Naive thymus-derived CD4-positive, alpha-beta T cell (primary cell): ENCODE measurements at regions not wholly inside any gene's neighbourhood (a gene's known extent, or its start where the extent isn't known, plus 50 kb on each side); places are given as distances from the start of the nearest gene placed in this dataset.

Source experiments
- ATAC-seq: fragments of 150-1000 bp; cut with Tn5 transposase; 2 replicates; pipeline ENCODE4 v1.10.0; 2021; ENCODE audit warnings: mild to moderate bottlenecking, moderate library complexity
- CTCF ChIA-PET: fragments of 350-600 bp; sonication (Branson Sonifier 250); formaldehyde crosslinking; loops from one replicate; lab custom pipeline; 2021; ENCODE audit warnings: antibody characterized with exemption; lab: Charles Lee
- POLR2A ChIA-PET: fragments of 350-600 bp; sonication (Branson Sonifier 250); formaldehyde crosslinking; loops from one replicate; lab custom pipeline; 2021; ENCODE audit warnings: antibody characterized with exemption, inconsistent platforms; lab: Charles Lee
- DNase-seq, 9 donors: peaks; one replicate each; pipeline versions ENCODE4 v3.0.0 to v3.0.0-alpha.2; 2020 to 2022; ENCODE audit warnings: mixed read lengths in 1 of 9
- H3K27ac ChIP-seq: one replicate; pipeline ENCODE4 v1.7.0; 2013; ENCODE audit warnings: mild to moderate bottlenecking, low read depth, low read length, moderate library complexity
- H3K27me3 ChIP-seq, 2 donors: one replicate each; pipeline ENCODE4 v1.7.0; 2013; ENCODE audit warnings: low read length in 2 of 2, mild to moderate bottlenecking in 2 of 2, moderate library complexity in 2 of 2; ENCODE audit not compliant: control insufficient read depth in 2 of 2, insufficient read depth in 2 of 2
- H3K36me3 ChIP-seq, 3 experiments: 1 replicate in 2 of 3; 2 replicates in 1 of 3; pipeline ENCODE4 v1.7.0; 2013; ENCODE audit warnings: low read length in 3 of 3, mild to moderate bottlenecking in 3 of 3, moderate library complexity in 1 of 3; ENCODE audit not compliant: insufficient read depth in 3 of 3, control insufficient read depth in 2 of 3
- H3K4me1 ChIP-seq, 2 donors: one replicate each; pipeline ENCODE4 v1.7.0; 2013; ENCODE audit warnings: low read length in 2 of 2, mild to moderate bottlenecking in 2 of 2, moderate library complexity in 1 of 2; ENCODE audit not compliant: control insufficient read depth in 2 of 2, insufficient read depth in 2 of 2
- H3K4me3 ChIP-seq: 2 replicates; pipeline ENCODE4 v1.7.0; 2013; ENCODE audit warnings: mild to moderate bottlenecking, low read length
- H3K9me3 ChIP-seq, 3 experiments: 1 replicate in 2 of 3; 2 replicates in 1 of 3; pipeline ENCODE4 v1.7.0; 2013; ENCODE audit warnings: low read length in 3 of 3; ENCODE audit not compliant: control insufficient read depth in 2 of 3
- H3K27ac Mint-ChIP-seq, 9 donors: one replicate each; pipeline ENCODE4 v1.8.0; 2020 to 2022; ENCODE audit warnings: mixed read lengths in 9 of 9, mild to moderate bottlenecking in 8 of 9, moderate library complexity in 5 of 9, inconsistent platforms in 2 of 9
- H3K27me3 Mint-ChIP-seq, 5 donors: one replicate each; pipeline ENCODE4 v1.8.0; 2021 to 2022; ENCODE audit warnings: mixed read lengths in 5 of 5, mild to moderate bottlenecking in 1 of 5
- H3K36me3 Mint-ChIP-seq, 5 donors: one replicate each; pipeline ENCODE4 v1.8.0; 2020 to 2022; ENCODE audit warnings: mixed read lengths in 5 of 5, mild to moderate bottlenecking in 3 of 5, inconsistent platforms in 1 of 5
- H3K4me1 Mint-ChIP-seq, 7 donors: one replicate each; pipeline ENCODE4 v1.8.0; 2020 to 2022; ENCODE audit warnings: mixed read lengths in 7 of 7, mild to moderate bottlenecking in 3 of 7, inconsistent platforms in 1 of 7
- H3K4me3 Mint-ChIP-seq, 10 donors: one replicate each; pipeline ENCODE4 v1.8.0; 2020 to 2022; ENCODE audit warnings: mild to moderate bottlenecking in 10 of 10, mixed read lengths in 10 of 10, moderate library complexity in 6 of 10, inconsistent platforms in 2 of 10
- H3K9me3 Mint-ChIP-seq, 11 donors: one replicate each; pipeline ENCODE4 v1.8.0; 2020 to 2022; ENCODE audit warnings: mixed read lengths in 11 of 11, mild to moderate bottlenecking in 4 of 11, inconsistent platforms in 1 of 11, moderate library complexity in 1 of 11
- intact Hi-C, 2 donors: fragments of 100-400 bp; cut with micrococcal nuclease; formaldehyde crosslinking; loops; one replicate each; pipeline ENCODE4 v1.15.1; 2023

- Mint-ChIP-seq H3K27me3 (no peaks in the 10 kb centered on the region), H3K4me3 (no peak overlapping the region), H3K9me3 (peaks cover 1 to 18% (median 5%) of the 10 kb centered on the region in 11 donors), H3K36me3 (no peaks in the 10 kb centered on the region), H3K27ac (no peak overlapping the region), H3K4me1 (no peaks in the 10 kb centered on the region)
- H3K9me3 ChIP-seq = no peaks in the 10 kb centered on the region
- H3K36me3 ChIP-seq = no peaks in the 10 kb centered on the region
- no peak overlapping the region for H3K4me3 ChIP-seq
- ATAC-seq (no peak), DNase-seq (no peak)
- intact Hi-C loops = no loop called here
- no peaks in the 10 kb centered on the region for H3K27me3 ChIP-seq
- H3K4me1 ChIP-seq = no peaks in the 10 kb centered on the region
- ChIA-PET CTCF (no interaction called here), POLR2A (no interaction called here)
- H3K27ac ChIP-seq = no peak overlapping the region
These were observed 350.6 kb downstream of the SH3GL2 start for GRCh38 chr9:17929506-17929905.

GRCh38 chr9:17930071-17930470, 351.2 kb downstream of the SH3GL2 start:
- no peak for DNase-seq
- Mint-ChIP-seq H3K36me3 (no peaks in the 10 kb centered on the region), H3K9me3 (peaks cover 1 to 18% (median 5%) of the 10 kb centered on the region in 11 donors), H3K27me3 (no peaks in the 10 kb centered on the region), H3K4me1 (no peaks in the 10 kb centered on the region), H3K4me3 (no peak overlapping the region), H3K27ac (no peak overlapping the region)
- H3K4me3 ChIP-seq = no peak overlapping the region
- H3K9me3 ChIP-seq = no peaks in the 10 kb centered on the region
- no peaks in the 10 kb centered on the region for H3K36me3 ChIP-seq
- no peaks in the 10 kb centered on the region for H3K27me3 ChIP-seq
- no peaks in the 10 kb centered on the region for H3K4me1 ChIP-seq
- no peak overlapping the region for H3K27ac ChIP-seq
- POLR2A ChIA-PET = no interaction called here
- CTCF ChIA-PET = no interaction called here
- no peak for ATAC-seq
- intact Hi-C loops = no loop called here

- H3K27ac Mint-ChIP-seq = no peak overlapping the region
- Histone ChIP-seq H3K27me3 (no peaks in the 10 kb centered on the region), H3K4me3 (no peak overlapping the region), H3K27ac (no peak overlapping the region), H3K9me3 (no peaks in the 10 kb centered on the region), H3K36me3 (no peaks in the 10 kb centered on the region), H3K4me1 (no peaks in the 10 kb centered on the region)
- ATAC-seq (no peak), DNase-seq (no peak)
- H3K4me3 Mint-ChIP-seq = no peak overlapping the region
- no peaks in the 10 kb centered on the region for H3K4me1 Mint-ChIP-seq
- CTCF ChIA-PET = no interaction called here
- H3K27me3 Mint-ChIP-seq = no peaks in the 10 kb centered on the region
- intact Hi-C loops = no loop called here
- POLR2A ChIA-PET = no interaction called here
- H3K36me3 Mint-ChIP-seq = no peaks in the 10 kb centered on the region
- H3K9me3 Mint-ChIP-seq = peaks cover 0 to 9% (median under 1%) of the 10 kb centered on the region in 11 donors
These were observed 357.5 kb downstream of the SH3GL2 start for GRCh38 chr9:17936365-17936764.

- Mint-ChIP-seq H3K27ac (no peak overlapping the region), H3K4me1 (no peaks in the 10 kb centered on the region), H3K27me3 (no peaks in the 10 kb centered on the region), H3K36me3 (no peaks in the 10 kb centered on the region), H3K4me3 (no peak overlapping the region), H3K9me3 (peaks cover 0 to 12% (median 2%) of the 10 kb centered on the region in 11 donors)
- ATAC-seq = no peak
- intact Hi-C loops = no loop called here
- ChIA-PET CTCF (interaction anchor here (1.0 kb wide), 1 partner anchor 8 kb away, joined by 6 read pairs; no protein-coding TSS in a partner anchor), POLR2A (no interaction called here)
- H3K27ac ChIP-seq = no peak overlapping the region
- H3K4me3 ChIP-seq = no peak overlapping the region
- H3K9me3 ChIP-seq = no peaks in the 10 kb centered on the region
- no peaks in the 10 kb centered on the region for H3K36me3 ChIP-seq
- H3K4me1 ChIP-seq = no peaks in the 10 kb centered on the region
- no peaks in the 10 kb centered on the region for H3K27me3 ChIP-seq
- DNase-seq = no peak
These were observed 359.3 kb downstream of the SH3GL2 start for GRCh38 chr9:17938035-17938655.

GRCh38 chr9:17942498-17942897, 363.6 kb downstream of the SH3GL2 start:
- H3K9me3 ChIP-seq = no peaks in the 10 kb centered on the region
- POLR2A ChIA-PET = no interaction called here
- Mint-ChIP-seq H3K9me3 (peaks cover 4 to 22% (median 7%) of the 10 kb centered on the region in 11 donors), H3K4me3 (no peak overlapping the region), H3K27me3 (no peaks in the 10 kb centered on the region), H3K27ac (no peak overlapping the region), H3K36me3 (no peaks in the 10 kb centered on the region), H3K4me1 (no peaks in the 10 kb centered on the region)
- intact Hi-C loops = no loop called here
- no peak overlapping the region for H3K27ac ChIP-seq
- no peaks in the 10 kb centered on the region for H3K36me3 ChIP-seq
- CTCF ChIA-PET = no interaction called here
- no peaks in the 10 kb centered on the region for H3K27me3 ChIP-seq
- H3K4me1 ChIP-seq = no peaks in the 10 kb centered on the region
- DNase-seq (no peak), ATAC-seq (no peak)
- H3K4me3 ChIP-seq = no peak overlapping the region

DNA sequence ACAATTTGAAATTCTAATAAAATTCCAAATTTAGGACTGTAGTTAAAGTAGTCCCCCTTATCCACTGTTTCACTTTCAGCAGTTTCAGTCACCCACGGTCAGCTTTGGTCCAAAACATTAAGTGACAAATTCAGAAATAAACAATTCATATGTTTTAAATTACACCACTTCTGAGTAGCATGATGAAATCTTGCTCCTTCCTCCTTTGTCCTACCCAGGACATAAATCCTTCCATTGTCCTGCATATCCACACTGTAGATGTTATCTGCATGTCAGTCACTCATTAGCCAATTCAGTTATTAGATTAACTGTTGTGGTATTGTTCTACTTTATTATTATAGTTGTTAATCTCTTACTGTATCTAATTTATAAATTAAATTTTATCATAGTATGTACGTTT, 376.5 kb downstream of the SH3GL2 start:
- no peak overlapping the region for H3K27ac Mint-ChIP-seq
- H3K36me3 Mint-ChIP-seq = no peaks in the 10 kb centered on the region
- no peak overlapping the region for H3K4me3 Mint-ChIP-seq
- Histone ChIP-seq H3K27ac (no peak overlapping the region), H3K4me1 (no peaks in the 10 kb centered on the region), H3K4me3 (no peak overlapping the region), H3K36me3 (no peaks in the 10 kb centered on the region), H3K9me3 (no peaks in the 10 kb centered on the region), H3K27me3 (no peaks in the 10 kb centered on the region)
- ATAC-seq (no peak), DNase-seq (no peak)
- CTCF ChIA-PET = no interaction called here
- no peaks in the 10 kb centered on the region for H3K27me3 Mint-ChIP-seq
- H3K4me1 Mint-ChIP-seq = no peaks in the 10 kb centered on the region
- intact Hi-C loops = no loop called here
- peaks cover 0 to 6% (median 0%) of the 10 kb centered on the region in 11 donors for H3K9me3 Mint-ChIP-seq
- POLR2A ChIA-PET = no interaction called here

GRCh38 chr9:17958363-17958762, 379.5 kb downstream of the SH3GL2 start:
- Mint-ChIP-seq H3K27me3 (no peaks in the 10 kb centered on the region), H3K4me3 (no peak overlapping the region), H3K4me1 (no peaks in the 10 kb centered on the region), H3K36me3 (no peaks in the 10 kb centered on the region), H3K27ac (no peak overlapping the region), H3K9me3 (peaks cover 0 to 6% (median 0%) of the 10 kb centered on the region in 11 donors)
- H3K27ac ChIP-seq = no peak overlapping the region
- no peak overlapping the region for H3K4me3 ChIP-seq
- ChIA-PET CTCF (no interaction called here), POLR2A (no interaction called here)
- H3K27me3 ChIP-seq = no peaks in the 10 kb centered on the region
- no peaks in the 10 kb centered on the region for H3K9me3 ChIP-seq
- intact Hi-C loops = no loop called here
- ATAC-seq = no peak
- no peak for DNase-seq
- no peaks in the 10 kb centered on the region for H3K36me3 ChIP-seq
- no peaks in the 10 kb centered on the region for H3K4me1 ChIP-seq
